Keratinocyte (primary cell): ENCODE measurements at regions not wholly inside any gene's neighbourhood (a gene's known extent, or its start where the extent isn't known, plus 50 kb on each side); places are given as distances from the start of the nearest gene placed in this dataset.

ENCODE experiments used
- DNase-seq: peaks from one replicate; pipeline ENCODE4 v3.0.0-alpha.2; 2011; ENCODE audit warnings: low read depth, missing footprints, low spot score
- FAIRE-seq: peaks from 2 replicates; lab custom pipeline; 2011; peaks lifted over from hg19 to GRCh38; lab: Jason Lieb, UNC
- H2AFZ ChIP-seq: 2 replicates; pipeline ENCODE4 v1.6.0; 2012; ENCODE audit warnings: low read length, control low read depth, inconsistent platforms; ENCODE audit not compliant: control insufficient read depth
- H3K27ac ChIP-seq: 2 replicates; pipeline ENCODE4 v1.5.1; 2011; ENCODE audit warnings: low read length; ENCODE audit not compliant: control insufficient read depth, insufficient read depth
- H3K27me3 ChIP-seq: 3 replicates; pipeline ENCODE4 v1.6.0; 2011; ENCODE audit warnings: low read length; ENCODE audit not compliant: control insufficient read depth, insufficient read depth; ENCODE audit errors: extremely low read depth
- H3K36me3 ChIP-seq, 2 experiments: 2 replicates in 1 of 2; 3 replicates in 1 of 2; pipeline ENCODE4 v1.5.1; 2011; ENCODE audit warnings: low read length in 2 of 2, mild to moderate bottlenecking in 1 of 2; ENCODE audit not compliant: control insufficient read depth in 2 of 2, insufficient read depth in 2 of 2; ENCODE audit errors: extremely low read depth in 1 of 2
- H3K4me1 ChIP-seq: 3 replicates; pipeline ENCODE4 v1.5.1; 2011; ENCODE audit warnings: low read length; ENCODE audit not compliant: control insufficient read depth, insufficient read depth; ENCODE audit errors: extremely low read depth
- H3K4me2 ChIP-seq: 3 replicates; pipeline ENCODE4 v1.6.0; 2011; ENCODE audit warnings: low read depth, low read length; ENCODE audit not compliant: control insufficient read depth, insufficient read depth; ENCODE audit errors: extremely low read depth
- H3K4me3 ChIP-seq, 3 experiments: fragments of 200-600 bp in 1 of 3; sonication (generic) in 1 of 3; 2 replicates in 2 of 3; 3 replicates in 1 of 3; pipeline ENCODE4 v1.5.1; 2011 to 2016; ENCODE audit warnings: low read length in 3 of 3, mild to moderate bottlenecking in 3 of 3, control low read depth in 2 of 3, inconsistent platforms in 1 of 3, low read depth in 1 of 3, mixed read lengths in 1 of 3, mixed run types in 1 of 3, moderate library complexity in 1 of 3; ENCODE audit not compliant: control insufficient read depth in 2 of 3, insufficient read depth in 2 of 3; ENCODE audit errors: extremely low read depth in 1 of 3
- H3K79me2 ChIP-seq: 2 replicates; pipeline ENCODE4 v1.6.0; 2012; ENCODE audit warnings: low read length; ENCODE audit not compliant: control insufficient read depth, insufficient read depth
- H3K9ac ChIP-seq: 3 replicates; pipeline ENCODE4 v1.6.0; 2011; ENCODE audit warnings: low read length; ENCODE audit not compliant: control insufficient read depth, insufficient read depth; ENCODE audit errors: extremely low read depth
- H3K9me1 ChIP-seq: 3 replicates; pipeline ENCODE4 v1.6.0; 2011; ENCODE audit warnings: low read length; ENCODE audit not compliant: control insufficient read depth, insufficient read depth; ENCODE audit errors: extremely low read depth
- H3K9me3 ChIP-seq: 2 replicates; pipeline ENCODE4 v1.5.1; 2012; ENCODE audit warnings: low read depth, low read length; ENCODE audit not compliant: control insufficient read depth
- H4K20me1 ChIP-seq: 3 replicates; pipeline ENCODE4 v1.6.0; 2011; ENCODE audit warnings: low read length; ENCODE audit not compliant: control insufficient read depth, insufficient read depth; ENCODE audit errors: extremely low read depth
- CTCF ChIP-seq, 3 experiments: IDR thresholded peaks in 1 of 3; conservative IDR thresholded peaks in 1 of 3; optimal IDR thresholded peaks in 1 of 3; 2 replicates in 2 of 3; 3 replicates in 1 of 3; pipeline versions ENCODE3 to v1.5.1; 2011; ENCODE audit warnings: low read length in 3 of 3, mild to moderate bottlenecking in 3 of 3, moderate library complexity in 2 of 3, control low read depth in 1 of 3, inconsistent platforms in 1 of 3; ENCODE audit not compliant: insufficient read depth in 2 of 3; ENCODE audit errors: extremely low read depth in 1 of 3
- EZH2 ChIP-seq: IDR thresholded peaks from one replicate; pipeline ENCODE4 v1.6.1; 2012; ENCODE audit warnings: inconsistent platforms, mild to moderate bottlenecking, low read length, moderate library complexity
- dilution Hi-C: fragments of 300-500 bp; cut with MboI; formaldehyde crosslinking; loops from one replicate; pipeline ENCODE4 v1.7.0; 2020; ENCODE audit warnings: low sequenced_read_pairs; ENCODE audit not compliant: extremely low pct_ligation_motif_present

GRCh38 chrX:150074175-150074574 lies 135.9 kb upstream of the EOLA2 start:
- Histone ChIP-seq H2AFZ (no peak overlapping the region), H3K4me1 (no peaks in the 10 kb centered on the region), H3K9me1 (no peaks in the 10 kb centered on the region), H3K36me3 (no peaks in the 10 kb centered on the region), H3K9ac (no peak overlapping the region), H3K4me3 (no peak overlapping the region), H3K27me3 (no peaks in the 10 kb centered on the region), H3K4me2 (no peak overlapping the region), H3K27ac (no peak overlapping the region), H3K9me3 (no peaks in the 10 kb centered on the region), H4K20me1 (no peaks in the 10 kb centered on the region), H3K79me2 (no peaks in the 10 kb centered on the region)
- FAIRE-seq (no peak), DNase-seq (no peak)
- dilution Hi-C loops: no loop called here
- TF ChIP-seq CTCF (optimal IDR thresholded peaks at IDR 0.05 in 1 of 3, IDR thresholded peaks at IDR 0.05 in 1 of 3, conservative IDR thresholded peaks at IDR 0.05 in 1 of 3; ENCODE audit: extremely low read depth in 1 of 3, insufficient read depth in 2 of 3, low read length in 3 of 3) (no peak), EZH2 (no peak)

GRCh38 chrX:150080497-150080896 lies 142.2 kb upstream of the EOLA2 start:
- DNase-seq: no peak
- Histone ChIP-seq H3K4me2 (no peak overlapping the region), H3K9ac (no peak overlapping the region), H2AFZ (no peak overlapping the region), H3K9me1 (no peaks in the 10 kb centered on the region), H3K4me3 (no peak overlapping the region), H3K27me3 (no peaks in the 10 kb centered on the region), H3K9me3 (no peaks in the 10 kb centered on the region), H3K27ac (no peak overlapping the region), H4K20me1 (no peaks in the 10 kb centered on the region), H3K79me2 (no peaks in the 10 kb centered on the region), H3K36me3 (no peaks in the 10 kb centered on the region), H3K4me1 (no peaks in the 10 kb centered on the region)
- no peak for FAIRE-seq
- dilution Hi-C loops: no loop called here
- no peak for TF ChIP-seq CTCF (optimal IDR thresholded peaks at IDR 0.05 in 1 of 3, IDR thresholded peaks at IDR 0.05 in 1 of 3, conservative IDR thresholded peaks at IDR 0.05 in 1 of 3; ENCODE audit: extremely low read depth in 1 of 3, insufficient read depth in 2 of 3, low read length in 3 of 3)
- no peak for TF ChIP-seq EZH2
